ENCODE measurements at regions not wholly inside any gene's neighbourhood (a gene's known extent, or its start where the extent isn't known, plus 50 kb on each side); places are given as distances from the start of the nearest gene placed in this dataset.

- Histone ChIP-seq H3K9me3 (ENCODE audit: insufficient read depth, low read length, severe bottlenecking) (no peaks in the 10 kb centered on the region), H3K9ac (ENCODE audit: low read depth, low read length) (no peak overlapping the region), H3K4me3 (ENCODE audit: low read depth in 1 of 2, low read length in 2 of 2) (no peak overlapping the region), H3K4me1 (ENCODE audit: insufficient read depth, low read length) (no peaks in the 10 kb centered on the region), H3K36me3 (ENCODE audit: insufficient read depth, low read length) (no peaks in the 10 kb centered on the region), H2AFZ (ENCODE audit: low read depth, low read length) (no peak overlapping the region), H3K27me3 (ENCODE audit: insufficient read depth, low read length, poor library complexity) (no peaks in the 10 kb centered on the region), H3K79me2 (ENCODE audit: insufficient read depth, low read length) (no peaks in the 10 kb centered on the region), H3K27ac (ENCODE audit: low read length) (no peak overlapping the region), H4K20me1 (ENCODE audit: insufficient read depth, low read length) (no peaks in the 10 kb centered on the region), H3K4me2 (ENCODE audit: insufficient read depth, low read length) (no peak overlapping the region)
- TF ChIP-seq CTCF (IDR thresholded peaks at IDR 0.05; ENCODE audit: borderline replicate concordance, extremely low read depth, low read length, poor library complexity, severe bottlenecking) = no peak
- TF ChIP-seq EZH2 (IDR thresholded peaks at IDR 0.05; ENCODE audit: borderline replicate concordance, low read depth, low read length, severe bottlenecking) = no peak
- ATAC-seq (ENCODE audit: insufficient read depth, low read depth) = no peak
- DNase-seq = no peak
These were observed 1071.6 kb downstream of the AGBL1 start for GRCh38 chr15:87151202-87151748.

- DNase-seq (no peak), ATAC-seq (ENCODE audit: insufficient read depth, low read depth) (no peak)
- Histone ChIP-seq H3K27ac (ENCODE audit: low read length) (no peak overlapping the region), H3K36me3 (ENCODE audit: insufficient read depth, low read length) (no peaks in the 10 kb centered on the region), H3K4me3 (ENCODE audit: low read depth in 1 of 2, low read length in 2 of 2) (no peak overlapping the region), H3K4me1 (ENCODE audit: insufficient read depth, low read length) (no peaks in the 10 kb centered on the region), H3K79me2 (ENCODE audit: insufficient read depth, low read length) (no peaks in the 10 kb centered on the region), H3K9me3 (ENCODE audit: insufficient read depth, low read length, severe bottlenecking) (peaks cover 4% of the 10 kb centered on the region), H2AFZ (ENCODE audit: low read depth, low read length) (no peak overlapping the region), H3K9ac (ENCODE audit: low read depth, low read length) (no peak overlapping the region), H3K27me3 (ENCODE audit: insufficient read depth, low read length, poor library complexity) (no peaks in the 10 kb centered on the region), H4K20me1 (ENCODE audit: insufficient read depth, low read length) (no peaks in the 10 kb centered on the region), H3K4me2 (ENCODE audit: insufficient read depth, low read length) (no peak overlapping the region)
- TF ChIP-seq CTCF (IDR thresholded peaks at IDR 0.05; ENCODE audit: borderline replicate concordance, extremely low read depth, low read length, poor library complexity, severe bottlenecking) (no peak), EZH2 (IDR thresholded peaks at IDR 0.05; ENCODE audit: borderline replicate concordance, low read depth, low read length, severe bottlenecking) (no peak)
These were observed 1066.0 kb downstream of the AGBL1 start for GRCh38 chr15:87145696-87146095.

GRCh38 chr15:87144775-87145174 lies 1065.1 kb downstream of the AGBL1 start:
- H3K4me1 ChIP-seq (ENCODE audit: insufficient read depth, low read length) = no peaks in the 10 kb centered on the region
- ATAC-seq (ENCODE audit: insufficient read depth, low read depth) (no peak), DNase-seq (no peak)
- no peaks in the 10 kb centered on the region for H4K20me1 ChIP-seq (ENCODE audit: insufficient read depth, low read length)
- H3K79me2 ChIP-seq (ENCODE audit: insufficient read depth, low read length) = no peaks in the 10 kb centered on the region
- H3K4me3 ChIP-seq (ENCODE audit: low read depth in 1 of 2, low read length in 2 of 2) = no peak overlapping the region
- H3K27ac ChIP-seq (ENCODE audit: low read length) = no peak overlapping the region
- no peak overlapping the region for H2AFZ ChIP-seq (ENCODE audit: low read depth, low read length)
- no peak overlapping the region for H3K9ac ChIP-seq (ENCODE audit: low read depth, low read length)
- H3K9me3 ChIP-seq (ENCODE audit: insufficient read depth, low read length, severe bottlenecking) = peaks cover 4% of the 10 kb centered on the region
- H3K27me3 ChIP-seq (ENCODE audit: insufficient read depth, low read length, poor library complexity) = no peaks in the 10 kb centered on the region
- H3K36me3 ChIP-seq (ENCODE audit: insufficient read depth, low read length) = no peaks in the 10 kb centered on the region
- TF ChIP-seq CTCF (IDR thresholded peaks at IDR 0.05; ENCODE audit: borderline replicate concordance, extremely low read depth, low read length, poor library complexity, severe bottlenecking) (no peak), EZH2 (IDR thresholded peaks at IDR 0.05; ENCODE audit: borderline replicate concordance, low read depth, low read length, severe bottlenecking) (no peak)
- H3K4me2 ChIP-seq (ENCODE audit: insufficient read depth, low read length) = no peak overlapping the region

GRCh38 chr15:87142096-87142495 lies 1062.4 kb downstream of the AGBL1 start:
- DNase-seq = no peak
- Histone ChIP-seq H3K79me2 (ENCODE audit: insufficient read depth, low read length) (no peaks in the 10 kb centered on the region), H3K9ac (ENCODE audit: low read depth, low read length) (no peak overlapping the region), H3K4me1 (ENCODE audit: insufficient read depth, low read length) (no peaks in the 10 kb centered on the region), H3K27ac (ENCODE audit: low read length) (no peak overlapping the region), H3K36me3 (ENCODE audit: insufficient read depth, low read length) (no peaks in the 10 kb centered on the region), H3K9me3 (ENCODE audit: insufficient read depth, low read length, severe bottlenecking) (peaks cover 4% of the 10 kb centered on the region), H2AFZ (ENCODE audit: low read depth, low read length) (no peak overlapping the region), H3K4me2 (ENCODE audit: insufficient read depth, low read length) (no peak overlapping the region), H3K27me3 (ENCODE audit: insufficient read depth, low read length, poor library complexity) (no peaks in the 10 kb centered on the region), H3K4me3 (ENCODE audit: low read depth in 1 of 2, low read length in 2 of 2) (no peak overlapping the region), H4K20me1 (ENCODE audit: insufficient read depth, low read length) (no peaks in the 10 kb centered on the region)
- no peak for ATAC-seq (ENCODE audit: insufficient read depth, low read depth)
- no peak for TF ChIP-seq EZH2 (IDR thresholded peaks at IDR 0.05; ENCODE audit: borderline replicate concordance, low read depth, low read length, severe bottlenecking)
- TF ChIP-seq CTCF (IDR thresholded peaks at IDR 0.05; ENCODE audit: borderline replicate concordance, extremely low read depth, low read length, poor library complexity, severe bottlenecking) = no peak
